ENCODE measurements at regions not wholly inside any gene's neighbourhood (a gene's known extent, or its start where the extent isn't known, plus 50 kb on each side); places are given as distances from the start of the nearest gene placed in this dataset.

GRCh38 chr7:51665045-51665780 is 348.6 kb upstream of the COBL start:
- TF ChIP-seq CTCF (IDR thresholded peaks at IDR 0.05) (no peak), ZFX (IDR thresholded peaks at IDR 0.05; ENCODE audit: borderline replicate concordance) (no peak)

Data from 22Rv1 (cell line).